ENCODE measurements at regions not wholly inside any gene's neighbourhood (a gene's known extent, or its start where the extent isn't known, plus 50 kb on each side); places are given as distances from the start of the nearest gene placed in this dataset.

DNA sequence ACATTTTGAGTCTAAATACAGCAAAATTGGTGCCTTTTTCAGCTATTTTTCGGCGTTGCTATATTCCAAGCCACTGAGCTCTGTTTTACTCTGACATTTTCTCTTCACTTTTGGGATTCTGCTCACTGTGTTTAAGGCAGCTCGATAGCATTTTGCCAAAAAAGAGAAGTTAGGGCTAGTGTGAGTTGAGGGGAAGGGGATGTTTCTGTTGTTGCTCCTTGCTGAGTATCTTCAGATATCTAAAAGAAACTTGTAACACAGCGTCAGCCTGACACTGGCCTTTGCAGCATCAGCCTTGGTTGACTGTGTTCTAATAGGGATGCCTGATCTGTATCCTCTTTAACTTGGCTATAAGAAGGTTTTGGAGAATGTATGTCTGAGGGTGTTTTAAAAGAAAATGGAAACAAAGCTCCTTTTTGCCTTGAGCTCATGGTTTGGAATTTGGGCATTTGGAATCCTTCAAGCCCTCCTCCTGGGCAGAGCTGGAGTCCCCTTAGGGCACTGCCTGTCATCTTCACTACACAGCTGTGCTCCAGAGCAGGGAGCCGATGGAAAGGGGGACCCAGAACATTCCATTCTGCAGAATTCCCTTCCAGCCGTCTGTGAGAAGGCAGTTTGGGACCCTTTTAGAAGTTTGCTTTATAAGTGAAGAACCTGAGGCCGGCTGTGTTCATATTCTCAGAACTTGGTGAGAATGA, 63.0 kb downstream of the EXOSC2 start:
- POLR2A ChIA-PET, result interaction anchor here (0.5 to 1.0 kb wide), 3 partner anchors 10 to 110 kb away, joined by 3 to 4 read pairs (median 4); no protein-coding TSS in a partner anchor
- CTCF ChIA-PET, result interaction anchor here (0.6 to 2.4 kb wide), 14 partner anchors 10 to 580 kb away, joined by 3 to 22 read pairs (median 3); partner anchors contain the start of gene EXOSC2
- H3K9me3 Mint-ChIP-seq, result no peaks in the 10 kb centered on the region
- H3K4me3 Mint-ChIP-seq, result no peak overlapping the region
- peaks cover 29% of the 10 kb centered on the region for H3K4me1 Mint-ChIP-seq
- no peak for TF ChIP-seq NFYB (CRISPR knock-in tag; conservative IDR thresholded peaks at IDR 0.05; ENCODE audit: low read depth)
- no peak for TF ChIP-seq NR3C1 (CRISPR knock-in tag; conservative IDR thresholded peaks at IDR 0.05; ENCODE audit: low read depth)
- TF ChIP-seq ZNF317 (CRISPR knock-in tag; IDR thresholded peaks at IDR 0.05; ENCODE audit: borderline replicate concordance, low read depth), result no peak
- TF ChIP-seq SOX15 (CRISPR knock-in tag; IDR thresholded peaks at IDR 0.05), result no peak
- TF ChIP-seq MXD4 (CRISPR knock-in tag; IDR thresholded peaks at IDR 0.05; ENCODE audit: borderline replicate concordance), result no peak
- no peak for TF ChIP-seq ZNF232 (CRISPR knock-in tag; IDR thresholded peaks at IDR 0.05)
- TF ChIP-seq, protein P1, sequence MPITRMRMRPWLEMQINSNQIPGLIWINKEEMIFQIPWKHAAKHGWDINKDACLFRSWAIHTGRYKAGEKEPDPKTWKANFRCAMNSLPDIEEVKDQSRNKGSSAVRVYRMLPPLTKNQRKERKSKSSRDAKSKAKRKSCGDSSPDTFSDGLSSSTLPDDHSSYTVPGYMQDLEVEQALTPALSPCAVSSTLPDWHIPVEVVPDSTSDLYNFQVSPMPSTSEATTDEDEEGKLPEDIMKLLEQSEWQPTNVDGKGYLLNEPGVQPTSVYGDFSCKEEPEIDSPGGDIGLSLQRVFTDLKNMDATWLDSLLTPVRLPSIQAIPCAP (CRISPR knock-in tag; IDR thresholded peaks at IDR 0.05), result no peak
- TF ChIP-seq, protein P2, sequence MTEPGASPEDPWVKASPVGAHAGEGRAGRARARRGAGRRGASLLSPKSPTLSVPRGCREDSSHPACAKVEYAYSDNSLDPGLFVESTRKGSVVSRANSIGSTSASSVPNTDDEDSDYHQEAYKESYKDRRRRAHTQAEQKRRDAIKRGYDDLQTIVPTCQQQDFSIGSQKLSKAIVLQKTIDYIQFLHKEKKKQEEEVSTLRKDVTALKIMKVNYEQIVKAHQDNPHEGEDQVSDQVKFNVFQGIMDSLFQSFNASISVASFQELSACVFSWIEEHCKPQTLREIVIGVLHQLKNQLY (CRISPR knock-in tag; IDR thresholded peaks at IDR 0.05), result no peak
- TF ChIP-seq ZNF423 (CRISPR knock-in tag; IDR thresholded peaks at IDR 0.05), result no peak
- no peak for TF ChIP-seq TCF7 (CRISPR knock-in tag; IDR thresholded peaks at IDR 0.05; ENCODE audit: low read depth)
- TF ChIP-seq, protein P3, sequence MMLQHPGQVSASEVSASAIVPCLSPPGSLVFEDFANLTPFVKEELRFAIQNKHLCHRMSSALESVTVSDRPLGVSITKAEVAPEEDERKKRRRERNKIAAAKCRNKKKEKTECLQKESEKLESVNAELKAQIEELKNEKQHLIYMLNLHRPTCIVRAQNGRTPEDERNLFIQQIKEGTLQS (CRISPR knock-in tag; conservative IDR thresholded peaks at IDR 0.05), result no peak
- no peak for TF ChIP-seq RORB (CRISPR knock-in tag; IDR thresholded peaks at IDR 0.05)
- TF ChIP-seq, protein P4, sequence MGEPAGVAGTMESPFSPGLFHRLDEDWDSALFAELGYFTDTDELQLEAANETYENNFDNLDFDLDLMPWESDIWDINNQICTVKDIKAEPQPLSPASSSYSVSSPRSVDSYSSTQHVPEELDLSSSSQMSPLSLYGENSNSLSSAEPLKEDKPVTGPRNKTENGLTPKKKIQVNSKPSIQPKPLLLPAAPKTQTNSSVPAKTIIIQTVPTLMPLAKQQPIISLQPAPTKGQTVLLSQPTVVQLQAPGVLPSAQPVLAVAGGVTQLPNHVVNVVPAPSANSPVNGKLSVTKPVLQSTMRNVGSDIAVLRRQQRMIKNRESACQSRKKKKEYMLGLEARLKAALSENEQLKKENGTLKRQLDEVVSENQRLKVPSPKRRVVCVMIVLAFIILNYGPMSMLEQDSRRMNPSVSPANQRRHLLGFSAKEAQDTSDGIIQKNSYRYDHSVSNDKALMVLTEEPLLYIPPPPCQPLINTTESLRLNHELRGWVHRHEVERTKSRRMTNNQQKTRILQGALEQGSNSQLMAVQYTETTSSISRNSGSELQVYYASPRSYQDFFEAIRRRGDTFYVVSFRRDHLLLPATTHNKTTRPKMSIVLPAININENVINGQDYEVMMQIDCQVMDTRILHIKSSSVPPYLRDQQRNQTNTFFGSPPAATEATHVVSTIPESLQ (CRISPR knock-in tag; IDR thresholded peaks at IDR 0.05), result no peak
- TF ChIP-seq, protein P5, sequence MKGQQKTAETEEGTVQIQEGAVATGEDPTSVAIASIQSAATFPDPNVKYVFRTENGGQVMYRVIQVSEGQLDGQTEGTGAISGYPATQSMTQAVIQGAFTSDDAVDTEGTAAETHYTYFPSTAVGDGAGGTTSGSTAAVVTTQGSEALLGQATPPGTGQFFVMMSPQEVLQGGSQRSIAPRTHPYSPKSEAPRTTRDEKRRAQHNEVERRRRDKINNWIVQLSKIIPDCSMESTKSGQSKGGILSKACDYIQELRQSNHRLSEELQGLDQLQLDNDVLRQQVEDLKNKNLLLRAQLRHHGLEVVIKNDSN (CRISPR knock-in tag; IDR thresholded peaks at IDR 0.05), result no peak
- no peak for TF ChIP-seq FOXJ3 (CRISPR knock-in tag; IDR thresholded peaks at IDR 0.05; ENCODE audit: borderline replicate concordance)
- no peak for TF ChIP-seq JUN (CRISPR knock-in tag; IDR thresholded peaks at IDR 0.05)
- TF ChIP-seq, protein P6, sequence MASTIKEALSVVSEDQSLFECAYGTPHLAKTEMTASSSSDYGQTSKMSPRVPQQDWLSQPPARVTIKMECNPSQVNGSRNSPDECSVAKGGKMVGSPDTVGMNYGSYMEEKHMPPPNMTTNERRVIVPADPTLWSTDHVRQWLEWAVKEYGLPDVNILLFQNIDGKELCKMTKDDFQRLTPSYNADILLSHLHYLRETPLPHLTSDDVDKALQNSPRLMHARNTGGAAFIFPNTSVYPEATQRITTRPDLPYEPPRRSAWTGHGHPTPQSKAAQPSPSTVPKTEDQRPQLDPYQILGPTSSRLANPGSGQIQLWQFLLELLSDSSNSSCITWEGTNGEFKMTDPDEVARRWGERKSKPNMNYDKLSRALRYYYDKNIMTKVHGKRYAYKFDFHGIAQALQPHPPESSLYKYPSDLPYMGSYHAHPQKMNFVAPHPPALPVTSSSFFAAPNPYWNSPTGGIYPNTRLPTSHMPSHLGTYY (CRISPR knock-in tag; IDR thresholded peaks at IDR 0.05), result no peak
- no peak for TF ChIP-seq FOXK1 (CRISPR knock-in tag; IDR thresholded peaks at IDR 0.05)
- TF ChIP-seq SMAD4 (CRISPR knock-in tag; IDR thresholded peaks at IDR 0.05), result no peak
- no peaks in the 10 kb centered on the region for H3K36me3 Mint-ChIP-seq
- H3K27ac Mint-ChIP-seq, result peak overlapping the region; percentile 20
- ATAC-seq (peak; percentile 52), DNase-seq (ENCODE audit: low spot score) (no peak)
- no peaks in the 10 kb centered on the region for H3K27me3 Mint-ChIP-seq (ENCODE audit: low read depth)

DNA sequence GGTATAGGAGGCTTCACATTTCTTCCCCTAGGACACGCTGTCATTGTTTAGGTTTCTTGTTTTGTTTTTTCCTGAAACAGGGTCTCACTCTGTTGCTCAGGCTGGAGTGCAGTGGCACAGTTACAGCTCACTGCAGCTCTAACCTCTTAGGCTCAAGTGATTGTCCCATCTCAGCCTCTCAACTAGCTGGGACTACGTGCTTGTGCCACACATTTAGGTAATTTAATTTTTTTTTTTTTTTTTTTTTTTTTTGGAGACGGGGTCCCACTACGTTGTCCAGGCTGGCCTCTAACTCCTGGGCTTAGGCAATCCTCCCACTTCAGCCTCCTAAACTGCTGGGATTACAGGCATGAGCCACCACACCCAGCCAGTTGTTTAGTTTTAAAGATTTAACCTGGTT, 66.2 kb downstream of the EXOSC2 start:
- no peak for ATAC-seq

More for the DNA sequence above, 66.2 kb downstream of the EXOSC2 start:
- H3K27ac Mint-ChIP-seq, result no peak overlapping the region
- ChIA-PET CTCF (no interaction called here), POLR2A (no interaction called here)
- H3K4me3 Mint-ChIP-seq, result no peak overlapping the region
- no peaks in the 10 kb centered on the region for H3K9me3 Mint-ChIP-seq
- TF ChIP-seq SMAD4 (CRISPR knock-in tag; IDR thresholded peaks at IDR 0.05) (no peak), NR2C2 (CRISPR knock-in tag; IDR thresholded peaks at IDR 0.05) (no peak), ZNF423 (CRISPR knock-in tag; IDR thresholded peaks at IDR 0.05) (no peak), GRHL2 (CRISPR knock-in tag; IDR thresholded peaks at IDR 0.05; ENCODE audit: insufficient replicate concordance, severe bottlenecking) (no peak), MYBL2 (CRISPR knock-in tag; IDR thresholded peaks at IDR 0.05) (no peak), HMGA2 (CRISPR knock-in tag; IDR thresholded peaks at IDR 0.05) (no peak), ESRRA (CRISPR knock-in tag; IDR thresholded peaks at IDR 0.05; ENCODE audit: borderline replicate concordance) (no peak), NFE2L1 (CRISPR knock-in tag; IDR thresholded peaks at IDR 0.05) (no peak)
- TF ChIP-seq, protein P7, sequence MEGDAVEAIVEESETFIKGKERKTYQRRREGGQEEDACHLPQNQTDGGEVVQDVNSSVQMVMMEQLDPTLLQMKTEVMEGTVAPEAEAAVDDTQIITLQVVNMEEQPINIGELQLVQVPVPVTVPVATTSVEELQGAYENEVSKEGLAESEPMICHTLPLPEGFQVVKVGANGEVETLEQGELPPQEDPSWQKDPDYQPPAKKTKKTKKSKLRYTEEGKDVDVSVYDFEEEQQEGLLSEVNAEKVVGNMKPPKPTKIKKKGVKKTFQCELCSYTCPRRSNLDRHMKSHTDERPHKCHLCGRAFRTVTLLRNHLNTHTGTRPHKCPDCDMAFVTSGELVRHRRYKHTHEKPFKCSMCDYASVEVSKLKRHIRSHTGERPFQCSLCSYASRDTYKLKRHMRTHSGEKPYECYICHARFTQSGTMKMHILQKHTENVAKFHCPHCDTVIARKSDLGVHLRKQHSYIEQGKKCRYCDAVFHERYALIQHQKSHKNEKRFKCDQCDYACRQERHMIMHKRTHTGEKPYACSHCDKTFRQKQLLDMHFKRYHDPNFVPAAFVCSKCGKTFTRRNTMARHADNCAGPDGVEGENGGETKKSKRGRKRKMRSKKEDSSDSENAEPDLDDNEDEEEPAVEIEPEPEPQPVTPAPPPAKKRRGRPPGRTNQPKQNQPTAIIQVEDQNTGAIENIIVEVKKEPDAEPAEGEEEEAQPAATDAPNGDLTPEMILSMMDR (IDR thresholded peaks at IDR 0.05), result no peak
- peaks cover 39% of the 10 kb centered on the region for H3K4me1 Mint-ChIP-seq
- no peaks in the 10 kb centered on the region for H3K36me3 Mint-ChIP-seq
- H3K27me3 Mint-ChIP-seq (ENCODE audit: low read depth), result no peaks in the 10 kb centered on the region
- no peak for DNase-seq (ENCODE audit: low spot score)

All from WTC11 (cell line).